ENCODE measurements at regions not wholly inside any gene's neighbourhood (a gene's known extent, or its start where the extent isn't known, plus 50 kb on each side); places are given as distances from the start of the nearest gene placed in this dataset.

- no peak for ATAC-seq (ENCODE audit: insufficient read depth, low FRiP score)
- Histone ChIP-seq H3K27ac (ENCODE audit: low read depth in 1 of 2, low read length in 1 of 2) (no peak overlapping the region), H3K4me3 (no peak overlapping the region), H3K36me3 (ENCODE audit: control insufficient read depth in 4 of 4, insufficient read depth in 4 of 4, low read length in 4 of 4) (no peaks in the 10 kb centered on the region), H3K9ac (ENCODE audit: insufficient read depth in 1 of 2, low read length in 2 of 2) (no peak overlapping the region), H3K4me1 (ENCODE audit: control insufficient read depth in 5 of 5, insufficient read depth in 5 of 5, low read length in 5 of 5) (no peaks in the 10 kb centered on the region), H3K9me3 (ENCODE audit: control insufficient read depth in 4 of 4, insufficient read depth in 3 of 4, low read length in 3 of 4) (peaks cover 0 to under 1% (median 0%) of the 10 kb centered on the region in 4 donors), H3K27me3 (ENCODE audit: control insufficient read depth in 3 of 3, insufficient read depth in 3 of 3, low read length in 2 of 3) (no peaks in the 10 kb centered on the region)
- TF ChIP-seq CTCF (IDR thresholded peaks at IDR 0.05; ENCODE audit: control extremely low read depth, extremely low read depth): no peak
- DNase-seq: no peak
These were observed 246.1 kb upstream of the CCDC196 start for GRCh38 chr14:66240105-66240504.

- Histone ChIP-seq H3K27ac (ENCODE audit: low read depth in 1 of 2, low read length in 1 of 2) (no peak overlapping the region), H3K36me3 (ENCODE audit: control insufficient read depth in 4 of 4, insufficient read depth in 4 of 4, low read length in 4 of 4) (no peaks in the 10 kb centered on the region), H3K9ac (ENCODE audit: insufficient read depth in 1 of 2, low read length in 2 of 2) (no peak overlapping the region), H3K4me3 (no peak overlapping the region), H3K4me1 (ENCODE audit: control insufficient read depth in 5 of 5, insufficient read depth in 5 of 5, low read length in 5 of 5) (no peaks in the 10 kb centered on the region), H3K27me3 (ENCODE audit: control insufficient read depth in 3 of 3, insufficient read depth in 3 of 3, low read length in 2 of 3) (no peaks in the 10 kb centered on the region), H3K9me3 (ENCODE audit: control insufficient read depth in 4 of 4, insufficient read depth in 3 of 4, low read length in 3 of 4) (no peaks in the 10 kb centered on the region)
- DNase-seq (peak in 2 of 3 donors; percentile 23 to 29), ATAC-seq (ENCODE audit: insufficient read depth, low FRiP score) (no peak)
- no peak for TF ChIP-seq CTCF (IDR thresholded peaks at IDR 0.05; ENCODE audit: control extremely low read depth, extremely low read depth)
- 81 to 100% methylated on average over 1 of the region's 1 CpG for WGBS, 2 donors
These were observed 244.2 kb upstream of the CCDC196 start for GRCh38 chr14:66242001-66242400.

GRCh38 chr14:66244834-66245233 lies 241.3 kb upstream of the CCDC196 start:
- DNase-seq (no peak), ATAC-seq (ENCODE audit: insufficient read depth, low FRiP score) (no peak)
- H3K4me1 ChIP-seq (ENCODE audit: control insufficient read depth in 5 of 5, insufficient read depth in 5 of 5, low read length in 5 of 5): peaks cover 0 to 15% (median 2%) of the 10 kb centered on the region in 5 donors
- no peaks in the 10 kb centered on the region for H3K9me3 ChIP-seq (ENCODE audit: control insufficient read depth in 4 of 4, insufficient read depth in 3 of 4, low read length in 3 of 4)
- H3K36me3 ChIP-seq (ENCODE audit: control insufficient read depth in 4 of 4, insufficient read depth in 4 of 4, low read length in 4 of 4): no peaks in the 10 kb centered on the region
- no peak overlapping the region for H3K4me3 ChIP-seq
- WGBS, 2 donors: 91 to 95% methylated on average over 5 of the region's 5 CpGs
- H3K9ac ChIP-seq (ENCODE audit: insufficient read depth in 1 of 2, low read length in 2 of 2): no peak overlapping the region
- H3K27ac ChIP-seq (ENCODE audit: low read depth in 1 of 2, low read length in 1 of 2): no peak overlapping the region
- no peaks in the 10 kb centered on the region for H3K27me3 ChIP-seq (ENCODE audit: control insufficient read depth in 3 of 3, insufficient read depth in 3 of 3, low read length in 2 of 3)
- no peak for TF ChIP-seq CTCF (IDR thresholded peaks at IDR 0.05; ENCODE audit: control extremely low read depth, extremely low read depth)

GRCh38 chr14:66247662-66248193 lies 238.4 kb upstream of the CCDC196 start:
- ATAC-seq (ENCODE audit: insufficient read depth, low FRiP score) (no peak), DNase-seq (peak in 2 of 3 donors; percentile 33 to 47)
- Histone ChIP-seq H3K9ac (ENCODE audit: insufficient read depth in 1 of 2, low read length in 2 of 2) (no peak overlapping the region), H3K36me3 (ENCODE audit: control insufficient read depth in 4 of 4, insufficient read depth in 4 of 4, low read length in 4 of 4) (no peaks in the 10 kb centered on the region), H3K27me3 (ENCODE audit: control insufficient read depth in 3 of 3, insufficient read depth in 3 of 3, low read length in 2 of 3) (no peaks in the 10 kb centered on the region), H3K4me1 (ENCODE audit: control insufficient read depth in 5 of 5, insufficient read depth in 5 of 5, low read length in 5 of 5) (peaks cover 0 to 15% (median 2%) of the 10 kb centered on the region in 5 donors), H3K9me3 (ENCODE audit: control insufficient read depth in 4 of 4, insufficient read depth in 3 of 4, low read length in 3 of 4) (no peaks in the 10 kb centered on the region), H3K27ac (ENCODE audit: low read depth in 1 of 2, low read length in 1 of 2) (no peak overlapping the region), H3K4me3 (no peak overlapping the region)
- 44 to 56% methylated on average over 4 of the region's 4 CpGs for WGBS, 2 donors
- TF ChIP-seq CTCF (IDR thresholded peaks at IDR 0.05; ENCODE audit: control extremely low read depth, extremely low read depth): no peak
